ENCODE measurements at regions not wholly inside any gene's neighbourhood (a gene's known extent, or its start where the extent isn't known, plus 50 kb on each side); places are given as distances from the start of the nearest gene placed in this dataset.

DNA sequence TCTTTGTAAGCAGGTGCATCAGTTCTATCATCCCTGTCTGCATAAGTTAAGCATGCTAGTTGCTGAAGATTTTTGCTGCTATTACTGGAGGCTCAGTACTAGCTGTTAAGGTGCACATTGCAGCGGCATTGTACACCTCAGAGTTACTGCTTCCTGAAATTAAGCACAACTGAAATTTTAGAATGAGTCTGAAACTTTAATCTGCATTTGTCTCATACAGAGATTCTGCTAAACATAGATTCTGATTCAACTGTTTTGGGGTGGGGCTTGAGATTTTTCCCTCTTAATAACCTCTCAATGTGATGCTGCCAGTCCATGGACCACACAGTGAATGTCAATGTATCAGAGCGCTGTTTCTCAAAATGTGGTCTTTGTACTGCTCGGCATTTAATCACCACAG is 585.7 kb upstream of the GCFC2 start:
- DNase-seq: no peak
- ATAC-seq (ENCODE audit: poor library complexity): no peak
- Mint-ChIP-seq H3K36me3 (ENCODE audit: low read depth) (no peaks in the 10 kb centered on the region), H3K4me3 (no peak overlapping the region), H3K9me3 (peaks cover 4% of the 10 kb centered on the region), H3K27ac (no peak overlapping the region), H3K27me3 (no peaks in the 10 kb centered on the region), H3K4me1 (ENCODE audit: low read depth) (no peaks in the 10 kb centered on the region)
- H3K36me3 ChIP-seq (ENCODE audit: insufficient read depth, low read length): no peaks in the 10 kb centered on the region
- TF ChIP-seq, protein P1, sequence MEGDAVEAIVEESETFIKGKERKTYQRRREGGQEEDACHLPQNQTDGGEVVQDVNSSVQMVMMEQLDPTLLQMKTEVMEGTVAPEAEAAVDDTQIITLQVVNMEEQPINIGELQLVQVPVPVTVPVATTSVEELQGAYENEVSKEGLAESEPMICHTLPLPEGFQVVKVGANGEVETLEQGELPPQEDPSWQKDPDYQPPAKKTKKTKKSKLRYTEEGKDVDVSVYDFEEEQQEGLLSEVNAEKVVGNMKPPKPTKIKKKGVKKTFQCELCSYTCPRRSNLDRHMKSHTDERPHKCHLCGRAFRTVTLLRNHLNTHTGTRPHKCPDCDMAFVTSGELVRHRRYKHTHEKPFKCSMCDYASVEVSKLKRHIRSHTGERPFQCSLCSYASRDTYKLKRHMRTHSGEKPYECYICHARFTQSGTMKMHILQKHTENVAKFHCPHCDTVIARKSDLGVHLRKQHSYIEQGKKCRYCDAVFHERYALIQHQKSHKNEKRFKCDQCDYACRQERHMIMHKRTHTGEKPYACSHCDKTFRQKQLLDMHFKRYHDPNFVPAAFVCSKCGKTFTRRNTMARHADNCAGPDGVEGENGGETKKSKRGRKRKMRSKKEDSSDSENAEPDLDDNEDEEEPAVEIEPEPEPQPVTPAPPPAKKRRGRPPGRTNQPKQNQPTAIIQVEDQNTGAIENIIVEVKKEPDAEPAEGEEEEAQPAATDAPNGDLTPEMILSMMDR (IDR thresholded peaks at IDR 0.05): no peak
- intact Hi-C loops (cut with DNase I, micrococcal nuclease): no loop called here
- no peak overlapping the region for H3K4me3 ChIP-seq (ENCODE audit: low read length)
- no peaks in the 10 kb centered on the region for H3K4me1 ChIP-seq (ENCODE audit: insufficient read depth, low read length)
- ChIA-PET POLR2A (no interaction called here), CTCF (no interaction called here)
- H3K27me3 ChIP-seq (ENCODE audit: control insufficient read depth in 1 of 2, insufficient read depth in 2 of 2, low read length in 2 of 2): no peaks in the 10 kb centered on the region
- no peak overlapping the region for H3K27ac ChIP-seq (ENCODE audit: low read depth in 1 of 2, low read length in 2 of 2)
- H3K9me3 ChIP-seq (ENCODE audit: control insufficient read depth in 1 of 2, insufficient read depth in 1 of 2, low read length in 2 of 2): peaks cover 0 to 3% of the 10 kb centered on the region in 2 experiments

DNA sequence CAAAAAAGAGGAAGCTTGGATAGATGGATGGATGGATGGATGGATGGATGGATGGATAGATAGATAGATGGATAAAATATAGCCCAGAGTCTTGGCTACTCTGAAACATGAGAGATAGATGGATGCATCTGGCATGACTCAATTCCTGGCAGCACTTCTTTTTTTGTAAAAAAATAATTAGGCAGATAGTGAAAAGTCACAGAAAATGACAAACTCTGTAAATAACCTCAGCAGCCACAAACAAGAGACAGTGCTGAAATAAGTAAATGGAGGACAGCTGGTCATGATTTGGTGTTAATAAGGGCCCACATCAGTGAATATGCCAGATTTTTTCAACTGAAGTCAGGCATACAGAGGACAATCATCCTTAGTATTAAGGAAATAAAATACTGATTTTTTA is 585.0 kb upstream of the GCFC2 start:
- ChIA-PET CTCF (no interaction called here), POLR2A (no interaction called here)
- peaks cover 0 to 3% of the 10 kb centered on the region in 2 experiments for H3K9me3 ChIP-seq (ENCODE audit: control insufficient read depth in 1 of 2, insufficient read depth in 1 of 2, low read length in 2 of 2)
- H3K4me3 ChIP-seq (ENCODE audit: low read length): no peak overlapping the region
- H3K27ac ChIP-seq (ENCODE audit: low read depth in 1 of 2, low read length in 2 of 2): no peak overlapping the region
- H3K27ac Mint-ChIP-seq: no peak overlapping the region
- H3K27me3 ChIP-seq (ENCODE audit: control insufficient read depth in 1 of 2, insufficient read depth in 2 of 2, low read length in 2 of 2): no peaks in the 10 kb centered on the region
- TF ChIP-seq, protein P1 (IDR thresholded peaks at IDR 0.05): no peak
- no peak overlapping the region for H3K4me3 Mint-ChIP-seq
- no peaks in the 10 kb centered on the region for H3K4me1 ChIP-seq (ENCODE audit: insufficient read depth, low read length)
- no peaks in the 10 kb centered on the region for H3K27me3 Mint-ChIP-seq
- H3K4me1 Mint-ChIP-seq (ENCODE audit: low read depth): no peaks in the 10 kb centered on the region
- intact Hi-C loops (cut with DNase I, micrococcal nuclease): no loop called here
- DNase-seq: no peak
- no peaks in the 10 kb centered on the region for H3K36me3 Mint-ChIP-seq (ENCODE audit: low read depth)
- ATAC-seq (ENCODE audit: poor library complexity): no peak
- no peaks in the 10 kb centered on the region for H3K36me3 ChIP-seq (ENCODE audit: insufficient read depth, low read length)
- peaks cover 4% of the 10 kb centered on the region for H3K9me3 Mint-ChIP-seq

- CTCF ChIA-PET: no interaction called here
- POLR2A ChIA-PET: no interaction called here
Measured at GRCh38 chr2:76288598-76288997, 577.9 kb upstream of the GCFC2 start.

More at GRCh38 chr2:76288598-76288997, 577.9 kb upstream of the GCFC2 start:
- no peak overlapping the region for H3K27ac Mint-ChIP-seq
- no peaks in the 10 kb centered on the region for H3K27me3 Mint-ChIP-seq
- Histone ChIP-seq H3K9me3 (ENCODE audit: control insufficient read depth in 1 of 2, insufficient read depth in 1 of 2, low read length in 2 of 2) (peaks cover 0 to under 1% of the 10 kb centered on the region in 2 experiments), H3K36me3 (ENCODE audit: insufficient read depth, low read length) (no peaks in the 10 kb centered on the region), H3K4me3 (ENCODE audit: low read length) (no peak overlapping the region), H3K4me1 (ENCODE audit: insufficient read depth, low read length) (no peaks in the 10 kb centered on the region), H3K27ac (ENCODE audit: low read depth in 1 of 2, low read length in 2 of 2) (no peak overlapping the region), H3K27me3 (ENCODE audit: control insufficient read depth in 1 of 2, insufficient read depth in 2 of 2, low read length in 2 of 2) (no peaks in the 10 kb centered on the region)
- no peaks in the 10 kb centered on the region for H3K4me1 Mint-ChIP-seq (ENCODE audit: low read depth)
- no peak for ATAC-seq (ENCODE audit: poor library complexity)
- intact Hi-C loops (cut with DNase I, micrococcal nuclease): no loop called here
- no peaks in the 10 kb centered on the region for H3K36me3 Mint-ChIP-seq (ENCODE audit: low read depth)
- TF ChIP-seq, protein P1 (IDR thresholded peaks at IDR 0.05): no peak
- no peaks in the 10 kb centered on the region for H3K9me3 Mint-ChIP-seq
- DNase-seq: no peak
- H3K4me3 Mint-ChIP-seq: no peak overlapping the region
